Mesenchymal stem cell (in vitro differentiated cells and primary cell): ENCODE measurements at regions not wholly inside any gene's neighbourhood (a gene's known extent, or its start where the extent isn't known, plus 50 kb on each side); places are given as distances from the start of the nearest gene placed in this dataset.

Experiments used
- DNase-seq: peaks from one replicate; pipeline ENCODE4 v3.0.0-alpha.2; 2013
- H2AFZ ChIP-seq: one replicate; pipeline ENCODE4 v1.6.1; 2013; ENCODE audit warnings: low read depth, mild to moderate bottlenecking, control low read depth, inconsistent platforms, low read length, moderate library complexity
- H2AK5ac ChIP-seq: 2 replicates; pipeline ENCODE4 v1.6.1; 2013; ENCODE audit warnings: low read length, moderate library complexity, mild to moderate bottlenecking, inconsistent platforms; ENCODE audit not compliant: severe bottlenecking
- H2BK120ac ChIP-seq: one replicate; pipeline ENCODE4 v1.6.1; 2013; ENCODE audit warnings: low read depth, mild to moderate bottlenecking, inconsistent platforms, low read length, moderate library complexity
- H2BK12ac ChIP-seq, 2 experiments: one replicate each; pipeline ENCODE4 v1.6.1; 2013; ENCODE audit warnings: inconsistent platforms in 2 of 2, low read length in 2 of 2, mild to moderate bottlenecking in 2 of 2, moderate library complexity in 2 of 2, control low read depth in 1 of 2
- H2BK15ac ChIP-seq: one replicate; pipeline ENCODE4 v1.6.1; 2013; ENCODE audit warnings: mild to moderate bottlenecking, low read depth, inconsistent platforms; ENCODE audit not compliant: poor library complexity, severe bottlenecking
- H2BK5ac ChIP-seq: 2 replicates; pipeline ENCODE4 v1.6.1; 2013; ENCODE audit warnings: low read depth, mild to moderate bottlenecking, low read length, control low read depth, inconsistent platforms; ENCODE audit not compliant: poor library complexity, severe bottlenecking
- H3K14ac ChIP-seq, 2 experiments: one replicate each; pipeline ENCODE4 v1.6.1; 2013; ENCODE audit warnings: inconsistent platforms in 2 of 2, low read length in 2 of 2, control low read depth in 1 of 2, mild to moderate bottlenecking in 1 of 2, moderate library complexity in 1 of 2
- H3K18ac ChIP-seq, 2 experiments: one replicate each; pipeline ENCODE4 v1.6.1; 2013; ENCODE audit warnings: inconsistent platforms in 2 of 2, low read length in 2 of 2, control low read depth in 1 of 2, low read depth in 1 of 2, mild to moderate bottlenecking in 1 of 2
- H3K23ac ChIP-seq, 2 experiments: one replicate each; pipeline ENCODE4 v1.6.1; 2013; ENCODE audit warnings: inconsistent platforms in 2 of 2, low read length in 2 of 2, mild to moderate bottlenecking in 2 of 2, moderate library complexity in 2 of 2, control low read depth in 1 of 2
- H3K27ac ChIP-seq: 2 replicates; pipeline ENCODE4 v1.5.1; 2013; ENCODE audit warnings: mild to moderate bottlenecking, moderate library complexity, low read length, control low read depth, inconsistent platforms; ENCODE audit not compliant: poor library complexity, severe bottlenecking
- H3K27me3 ChIP-seq, 2 experiments: 2 replicates each; pipeline versions ENCODE4 v1.6.1 to v1.7.0; 2013; ENCODE audit warnings: low read length in 2 of 2, mild to moderate bottlenecking in 2 of 2, moderate library complexity in 2 of 2, control low read depth in 1 of 2, inconsistent platforms in 1 of 2; ENCODE audit not compliant: control insufficient read depth in 1 of 2, insufficient read depth in 1 of 2
- H3K36me3 ChIP-seq, 2 experiments: 2 replicates each; pipeline versions ENCODE4 v1.6.1 to v1.7.0; 2013; ENCODE audit warnings: low read length in 2 of 2, control low read depth in 1 of 2, inconsistent platforms in 1 of 2, low read depth in 1 of 2, mild to moderate bottlenecking in 1 of 2; ENCODE audit not compliant: insufficient read depth in 2 of 2, control insufficient read depth in 1 of 2
- H3K4ac ChIP-seq, 2 experiments: one replicate each; pipeline ENCODE4 v1.6.1; 2013; ENCODE audit warnings: inconsistent platforms in 2 of 2, low read length in 2 of 2, mild to moderate bottlenecking in 2 of 2, moderate library complexity in 2 of 2, control low read depth in 1 of 2, low read depth in 1 of 2
- H3K4me1 ChIP-seq: 2 replicates; pipeline ENCODE4 v1.6.1; 2013; ENCODE audit warnings: low read depth, low read length, control low read depth; ENCODE audit not compliant: control insufficient read depth, insufficient read depth
- H3K4me2 ChIP-seq: 2 replicates; pipeline ENCODE4 v1.6.1; 2013; ENCODE audit warnings: low read length, mild to moderate bottlenecking, inconsistent platforms; ENCODE audit not compliant: poor library complexity, severe bottlenecking
- H3K4me3 ChIP-seq, 2 experiments: 2 replicates each; pipeline versions ENCODE4 v1.5.1 to v1.7.0; 2013; ENCODE audit warnings: low read length in 2 of 2, mild to moderate bottlenecking in 2 of 2, control low read depth in 1 of 2, low read depth in 1 of 2; ENCODE audit not compliant: insufficient read depth in 1 of 2
- H3K79me1 ChIP-seq: replicated peaks from 2 replicates; pipeline ENCODE4 v1.6.1; 2013; ENCODE audit warnings: mild to moderate bottlenecking, control low read depth, low read length, inconsistent platforms; ENCODE audit not compliant: poor library complexity, severe bottlenecking
- H3K9ac ChIP-seq: 2 replicates; pipeline ENCODE4 v1.7.0; 2013; ENCODE audit warnings: mild to moderate bottlenecking, low read length, moderate library complexity
- H3K9me3 ChIP-seq: 2 replicates; pipeline ENCODE4 v1.7.0; 2013; ENCODE audit warnings: mild to moderate bottlenecking, low read length; ENCODE audit not compliant: control insufficient read depth
- H4K8ac ChIP-seq: one replicate; pipeline ENCODE4 v1.6.1; 2013; ENCODE audit warnings: inconsistent platforms, mild to moderate bottlenecking, low read length, moderate library complexity
- H4K91ac ChIP-seq: one replicate; pipeline ENCODE4 v1.6.1; 2013; ENCODE audit warnings: mild to moderate bottlenecking, low read length, inconsistent platforms
- WGBS: methylation state at CpG from one replicate; pipeline ENCODE4 v1.1.7; 2013; ENCODE audit warnings: mixed read lengths; 5-methylcytosine and 5-hydroxymethylcytosine counted together

GRCh38 chr20:51097351-51098120, 74.6 kb upstream of the KCNG1 start:
- WGBS: 90% methylated on average over 8 of the region's 8 CpGs
- no peak overlapping the region for H4K8ac ChIP-seq
- no peak overlapping the region for H2BK120ac ChIP-seq
- H4K91ac ChIP-seq: no peak overlapping the region
- H3K4me2 ChIP-seq: no peak overlapping the region
- H3K9me3 ChIP-seq: no peaks in the 10 kb centered on the region
- H3K36me3 ChIP-seq: no peaks in the 10 kb centered on the region
- H2BK12ac ChIP-seq: no peak overlapping the region
- no peak overlapping the region for H3K9ac ChIP-seq
- DNase-seq: no peak
- no peak overlapping the region for H3K4ac ChIP-seq
- no peak overlapping the region for H2AFZ ChIP-seq
- H3K27me3 ChIP-seq: peaks cover 67 to 92% of the 10 kb centered on the region in 2 experiments
- H3K18ac ChIP-seq: no peak overlapping the region
- no peaks in the 10 kb centered on the region for H3K79me1 ChIP-seq
- no peak overlapping the region for H2BK15ac ChIP-seq
- no peak overlapping the region for H3K23ac ChIP-seq
- no peak overlapping the region for H3K4me3 ChIP-seq
- H3K4me1 ChIP-seq: no peaks in the 10 kb centered on the region
- no peak overlapping the region for H2BK5ac ChIP-seq
- H3K27ac ChIP-seq: no peak overlapping the region
- no peak overlapping the region for H3K14ac ChIP-seq
- no peak overlapping the region for H2AK5ac ChIP-seq

GRCh38 chr20:51096582-51097267, 73.8 kb upstream of the KCNG1 start:
- Histone ChIP-seq H2BK5ac (no peak overlapping the region), H3K4me2 (no peak overlapping the region), H3K23ac (no peak overlapping the region), H3K4ac (no peak overlapping the region), H3K4me1 (no peaks in the 10 kb centered on the region), H4K8ac (no peak overlapping the region), H3K9ac (no peak overlapping the region), H3K27me3 (peaks cover 72 to 92% of the 10 kb centered on the region in 2 experiments), H4K91ac (no peak overlapping the region), H3K79me1 (no peaks in the 10 kb centered on the region), H2AFZ (no peak overlapping the region), H3K4me3 (no peak overlapping the region), H3K27ac (no peak overlapping the region), H3K18ac (no peak overlapping the region), H3K14ac (no peak overlapping the region), H2BK12ac (no peak overlapping the region), H2AK5ac (no peak overlapping the region), H3K9me3 (no peaks in the 10 kb centered on the region), H2BK15ac (no peak overlapping the region), H2BK120ac (no peak overlapping the region), H3K36me3 (no peaks in the 10 kb centered on the region)
- WGBS: over 99% methylated on average over 10 of the region's 13 CpGs
- DNase-seq: no peak

- no peak overlapping the region for H3K4me3 ChIP-seq
- no peaks in the 10 kb centered on the region for H3K4me1 ChIP-seq
- no peak overlapping the region for H2BK5ac ChIP-seq
- no peak overlapping the region for H3K9ac ChIP-seq
- H4K91ac ChIP-seq: no peak overlapping the region
- no peak overlapping the region for H2AFZ ChIP-seq
- H3K4ac ChIP-seq: no peak overlapping the region
- WGBS: 86% methylated on average over 6 of the region's 7 CpGs
- no peak for DNase-seq
- peaks cover 80 to 95% of the 10 kb centered on the region in 2 experiments for H3K27me3 ChIP-seq
- H3K36me3 ChIP-seq: no peaks in the 10 kb centered on the region
- no peaks in the 10 kb centered on the region for H3K9me3 ChIP-seq
- no peak overlapping the region for H3K23ac ChIP-seq
- H2AK5ac ChIP-seq: no peak overlapping the region
- no peaks in the 10 kb centered on the region for H3K79me1 ChIP-seq
- H3K4me2 ChIP-seq: no peak overlapping the region
- H4K8ac ChIP-seq: no peak overlapping the region
- H3K14ac ChIP-seq: no peak overlapping the region
- H2BK120ac ChIP-seq: no peak overlapping the region
- H3K27ac ChIP-seq: no peak overlapping the region
- H2BK15ac ChIP-seq: no peak overlapping the region
- no peak overlapping the region for H3K18ac ChIP-seq
- no peak overlapping the region for H2BK12ac ChIP-seq
These were observed 73.0 kb upstream of the KCNG1 start for GRCh38 chr20:51095633-51096521.

GRCh38 chr20:51094221-51094620, 71.3 kb upstream of the KCNG1 start:
- Histone ChIP-seq H3K27ac (no peak overlapping the region), H3K36me3 (no peaks in the 10 kb centered on the region), H3K23ac (no peak overlapping the region), H2BK120ac (no peak overlapping the region), H4K8ac (no peak overlapping the region), H2BK15ac (no peak overlapping the region), H3K4me2 (no peak overlapping the region), H3K4me3 (no peak overlapping the region), H3K14ac (no peak overlapping the region), H4K91ac (no peak overlapping the region), H2AFZ (no peak overlapping the region), H3K4me1 (no peaks in the 10 kb centered on the region), H2BK5ac (no peak overlapping the region), H2BK12ac (no peak overlapping the region), H2AK5ac (no peak overlapping the region), H3K9ac (no peak overlapping the region), H3K18ac (no peak overlapping the region), H3K4ac (no peak overlapping the region), H3K9me3 (no peaks in the 10 kb centered on the region), H3K79me1 (no peaks in the 10 kb centered on the region), H3K27me3 (peaks cover 81 to 88% of the 10 kb centered on the region in 2 experiments)
- WGBS: 67% methylated on average over 4 of the region's 4 CpGs
- no peak for DNase-seq
